Ishikawa (cell line): ENCODE measurements at regions not wholly inside any gene's neighbourhood (a gene's known extent, or its start where the extent isn't known, plus 50 kb on each side); places are given as distances from the start of the nearest gene placed in this dataset.
A peak's percentile ranks its signal among the peaks of the same experiment; 100 is the strongest.

Experiments
- CEBPB ChIP-seq: IDR thresholded peaks from 2 replicates; pipeline ENCODE4 v1.6.1; 2012
- CREB1 ChIP-seq: IDR thresholded peaks from 2 replicates; pipeline ENCODE4 v1.6.1; 2012; ENCODE audit warnings: low read depth
- EGR1 ChIP-seq: IDR thresholded peaks from 2 replicates; pipeline ENCODE4 v1.6.1; 2012
- EP300 ChIP-seq: IDR thresholded peaks from 2 replicates; pipeline ENCODE4 v1.6.1; 2012; ENCODE audit warnings: borderline replicate concordance
- FOXM1 ChIP-seq: IDR thresholded peaks from 2 replicates; pipeline ENCODE4 v1.6.1; 2012; ENCODE audit warnings: low read depth, borderline replicate concordance
- MAX ChIP-seq: IDR thresholded peaks from 2 replicates; pipeline ENCODE4 v1.6.1; 2012
- NFIC ChIP-seq: IDR thresholded peaks from 2 replicates; pipeline ENCODE4 v1.6.1; 2012
- RAD21 ChIP-seq: IDR thresholded peaks from 2 replicates; pipeline ENCODE4 v1.6.1; 2012; ENCODE audit warnings: low read depth
- REST ChIP-seq: IDR thresholded peaks from 2 replicates; pipeline ENCODE4 v1.6.1; 2012; ENCODE audit warnings: low read depth, mild to moderate bottlenecking
- TAF1 ChIP-seq: IDR thresholded peaks from 2 replicates; pipeline ENCODE4 v1.6.1; 2012; ENCODE audit warnings: low read depth, mild to moderate bottlenecking
- TCF12 ChIP-seq: IDR thresholded peaks from 2 replicates; pipeline ENCODE4 v1.6.1; 2012; ENCODE audit warnings: low read depth
- TEAD4 ChIP-seq: IDR thresholded peaks from 2 replicates; pipeline ENCODE4 v1.6.1; 2012
- USF1 ChIP-seq: IDR thresholded peaks from 2 replicates; pipeline ENCODE4 v1.6.1; 2012
- YY1 ChIP-seq: IDR thresholded peaks from 2 replicates; pipeline ENCODE4 v1.6.1; 2012; ENCODE audit warnings: low read depth
- ZBTB7A ChIP-seq: IDR thresholded peaks from 2 replicates; pipeline ENCODE4 v1.6.1; 2012; ENCODE audit warnings: low read depth

DNA sequence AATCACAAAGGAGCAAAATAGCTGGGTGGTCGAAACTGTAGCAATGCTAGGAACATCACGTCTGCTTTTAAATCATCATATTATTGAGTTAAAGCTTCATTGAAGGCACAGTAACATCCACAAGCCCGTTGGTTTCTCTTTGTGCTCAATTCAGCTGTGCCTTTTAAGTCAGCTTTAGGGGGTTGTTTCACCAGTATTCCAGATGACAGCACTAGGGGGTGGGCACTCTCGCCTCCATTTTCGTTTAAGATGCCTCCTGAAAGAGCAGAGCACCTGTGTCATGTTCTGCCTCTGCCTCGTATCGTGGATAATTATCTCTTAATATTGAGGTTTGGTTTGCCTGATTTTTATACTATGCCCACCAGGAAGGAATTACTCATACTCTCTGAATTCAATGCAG lies 139.8 kb upstream of the PTBP2 start:
- TF ChIP-seq EP300: no peak
- no peak for TF ChIP-seq USF1
- TF ChIP-seq ZBTB7A: no peak
- TF ChIP-seq CREB1: no peak

- TF ChIP-seq TEAD4 (no peak), FOXM1 (no peak), TAF1 (no peak), CEBPB (no peak), RAD21 (no peak), CREB1 (no peak), USF1 (no peak), EGR1 (no peak), TCF12 (no peak), EP300 (no peak), ZBTB7A (no peak), YY1 (no peak), NFIC (no peak), REST (no peak), MAX (no peak)
Measured at GRCh38 chr1:96583903-96584302, 137.7 kb upstream of the PTBP2 start.

DNA sequence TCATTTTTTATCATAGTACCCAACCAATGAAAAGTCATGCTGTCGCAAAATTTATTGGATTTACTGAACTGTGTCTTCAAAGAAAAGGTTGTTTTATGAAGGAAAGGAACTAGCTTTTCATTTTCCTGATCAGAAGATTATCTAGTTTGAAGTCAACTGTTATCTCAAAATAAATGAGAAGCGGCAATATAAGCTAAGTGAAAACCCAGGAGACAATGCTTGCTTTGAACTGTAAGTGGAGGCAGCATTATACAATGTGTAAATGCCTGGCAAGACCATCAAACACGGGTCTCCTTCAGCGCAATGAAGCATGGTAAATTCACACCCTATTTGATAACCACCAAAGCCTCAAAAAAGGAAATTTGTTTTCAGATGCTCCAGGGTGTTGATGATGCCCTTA lies 134.4 kb upstream of the PTBP2 start:
- TF ChIP-seq EGR1: no peak
- TF ChIP-seq CEBPB: no peak
- no peak for TF ChIP-seq FOXM1
- TF ChIP-seq YY1: no peak

DNA sequence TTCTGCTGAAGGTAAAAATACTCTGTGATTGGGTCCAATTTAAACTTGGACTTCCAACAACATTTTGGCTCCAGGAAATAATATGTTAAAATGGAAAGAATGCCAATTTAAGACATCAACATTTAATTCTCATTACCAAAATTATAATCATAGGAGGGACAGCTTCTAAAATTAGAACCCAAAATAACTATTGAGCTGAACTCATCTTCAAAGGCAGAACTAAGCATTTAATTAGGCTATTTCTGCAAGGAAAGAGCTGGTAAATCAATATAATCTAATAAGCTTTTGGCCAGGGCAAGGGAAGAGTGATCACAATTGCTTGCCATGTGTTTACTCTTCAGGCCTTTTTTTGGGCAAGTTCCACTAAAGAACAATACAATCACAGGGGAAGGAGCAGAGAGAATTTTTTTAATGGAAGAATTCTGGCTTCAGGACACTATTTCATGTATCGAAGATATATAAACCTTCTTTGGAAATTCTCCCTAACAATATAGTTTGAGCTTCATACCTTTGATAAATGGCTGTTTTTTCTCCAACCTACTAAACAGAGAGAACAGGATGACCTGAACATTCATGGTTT lies 133.1 kb upstream of the PTBP2 start:
- TF ChIP-seq RAD21 (no peak), TEAD4 (no peak)

DNA sequence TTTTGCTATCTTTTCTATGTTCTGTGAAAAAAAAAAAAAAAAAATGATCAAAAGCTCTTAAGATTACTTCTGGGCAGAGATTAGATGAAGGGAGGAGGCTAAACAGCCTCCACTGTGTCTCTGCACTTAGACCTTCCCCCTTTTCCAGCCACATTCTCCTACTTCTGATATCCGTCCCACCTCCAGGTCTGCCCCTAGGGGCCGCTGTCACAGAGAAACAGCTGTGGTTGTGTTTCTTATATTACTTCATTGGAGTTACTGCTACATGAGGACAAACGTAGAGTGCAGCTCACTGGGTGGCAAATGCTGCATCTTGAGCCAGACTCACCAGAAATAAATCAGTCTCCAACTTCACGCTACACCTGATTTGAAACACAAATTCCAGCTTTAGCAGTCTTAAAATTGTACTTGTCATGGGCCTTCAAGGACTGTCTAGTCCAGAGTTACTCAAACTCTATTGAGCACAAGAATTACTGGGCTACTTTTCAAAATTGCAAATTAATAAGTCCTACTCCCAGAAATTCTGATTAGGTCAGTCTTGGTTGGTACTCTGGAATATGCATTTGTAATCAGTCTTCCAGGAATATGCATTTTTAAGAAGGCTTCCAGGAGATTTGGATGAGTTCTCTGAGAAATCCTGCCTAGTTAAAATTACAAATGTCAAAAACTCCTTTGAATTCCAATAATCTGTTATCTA lies 125.2 kb upstream of the PTBP2 start:
- TF ChIP-seq YY1: no peak
- TF ChIP-seq RAD21: peak; percentile 47

DNA sequence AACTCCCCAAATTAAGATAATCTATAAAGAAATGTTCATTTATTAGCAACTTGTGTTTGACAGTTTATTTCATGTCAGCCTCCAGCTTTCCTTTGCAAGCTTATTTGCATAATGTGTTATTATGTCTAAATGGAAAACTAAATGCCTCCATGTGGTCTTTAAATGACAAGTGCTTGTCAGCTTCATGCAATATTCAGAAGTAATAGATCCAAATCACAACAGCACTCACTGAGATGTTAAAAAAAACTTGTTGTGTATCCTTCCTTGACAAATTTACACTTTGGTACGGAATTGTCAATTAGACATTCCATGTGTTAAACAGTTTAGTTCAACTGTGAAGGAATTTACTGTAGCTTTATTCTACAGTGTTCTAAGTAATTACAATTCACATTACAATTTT lies 124.4 kb upstream of the PTBP2 start:
- TF ChIP-seq YY1 (no peak), MAX (no peak), CEBPB (no peak), USF1 (no peak), REST (no peak), NFIC (no peak), FOXM1 (no peak), ZBTB7A (no peak), TEAD4 (no peak)
